Ovary (tissue), 7 donors: ENCODE measurements at regions not wholly inside any gene's neighbourhood (a gene's known extent, or its start where the extent isn't known, plus 50 kb on each side); places are given as distances from the start of the nearest gene placed in this dataset.

Experiments
- DNase-seq, 5 donors: peaks; one replicate each; pipeline ENCODE4 v3.0.0-alpha.2; 2019 to 2020
- H3K27ac ChIP-seq, 2 donors: fragments of 200-600 bp; one replicate each; pipeline versions ENCODE4 v1.5.1 to v1.8.0; 2019 to 2022
- H3K27me3 ChIP-seq: fragments of 200-600 bp; one replicate; pipeline ENCODE4 v1.8.0; 2022
- H3K36me3 ChIP-seq: fragments of 200-600 bp; sonication (generic); one replicate; pipeline ENCODE4 v1.5.1; 2019
- H3K4me1 ChIP-seq: one replicate; pipeline ENCODE4 v1.8.1; 2013; ENCODE audit warnings: mild to moderate bottlenecking, moderate library complexity; ENCODE audit not compliant: insufficient read depth
- H3K4me3 ChIP-seq: fragments of 200-600 bp; sonication (generic); one replicate; pipeline ENCODE4 v1.5.1; 2017
- H3K9me3 ChIP-seq, 2 donors: fragments of 200-600 bp in 1 of 2; sonication (generic) in 1 of 2; one replicate each; pipeline versions ENCODE4 v1.5.1 to v1.8.1; 2013 to 2019; ENCODE audit warnings: mild to moderate bottlenecking in 1 of 2, moderate library complexity in 1 of 2
- EP300 ChIP-seq: sonication (generic); formaldehyde crosslinking; IDR thresholded peaks from one replicate; pipeline ENCODE4 v1.6.1; 2017; ENCODE audit warnings: antibody characterized with exemption
- POLR2A ChIP-seq: fragments of 450-650 bp; IDR thresholded peaks from one replicate; pipeline ENCODE4 v1.6.1; 2017; ENCODE audit warnings: antibody characterized with exemption, mild to moderate bottlenecking, moderate library complexity
- WGBS, 3 donors: extraction: QIAGEN DNeasy Blood & Tissue Kit in 1 of 3; methylation state at CpG; one replicate each; pipeline versions ENCODE4 v1.1.5 to v1.1.7; 2013 to 2017; 5-methylcytosine and 5-hydroxymethylcytosine counted together
- intact Hi-C, 4 donors: fragments of 100-400 bp; cut with DNase I; formaldehyde crosslinking; loops; one replicate each; pipeline versions ENCODE4 v1.11.0 to v1.15.1; 2022 to 2023
- TF ChIP-seq, protein P1 (sequence below), 3 donors: fragments of 450-650 bp in 2 of 3; fragments of 200-600 bp in 1 of 3; IDR thresholded peaks; one replicate each; pipeline versions ENCODE4 v1.5.1 to v1.8.0; 2016 to 2022; ENCODE audit warnings: antibody characterized with exemption in 3 of 3, mild to moderate bottlenecking in 1 of 3
- donor health status: DM: no; HTN: no; CAD: no; lungs with moderate emphysema.
- donor health status: DM: no; HTN: no; CAD: no.
- donor health status: Bipolar disorder and iron deficiency.
- donor health status: DM: no; HTN: no; CAD: no.
- donor health status: DM: yes; HTN: yes; CAD: no.

DNA sequence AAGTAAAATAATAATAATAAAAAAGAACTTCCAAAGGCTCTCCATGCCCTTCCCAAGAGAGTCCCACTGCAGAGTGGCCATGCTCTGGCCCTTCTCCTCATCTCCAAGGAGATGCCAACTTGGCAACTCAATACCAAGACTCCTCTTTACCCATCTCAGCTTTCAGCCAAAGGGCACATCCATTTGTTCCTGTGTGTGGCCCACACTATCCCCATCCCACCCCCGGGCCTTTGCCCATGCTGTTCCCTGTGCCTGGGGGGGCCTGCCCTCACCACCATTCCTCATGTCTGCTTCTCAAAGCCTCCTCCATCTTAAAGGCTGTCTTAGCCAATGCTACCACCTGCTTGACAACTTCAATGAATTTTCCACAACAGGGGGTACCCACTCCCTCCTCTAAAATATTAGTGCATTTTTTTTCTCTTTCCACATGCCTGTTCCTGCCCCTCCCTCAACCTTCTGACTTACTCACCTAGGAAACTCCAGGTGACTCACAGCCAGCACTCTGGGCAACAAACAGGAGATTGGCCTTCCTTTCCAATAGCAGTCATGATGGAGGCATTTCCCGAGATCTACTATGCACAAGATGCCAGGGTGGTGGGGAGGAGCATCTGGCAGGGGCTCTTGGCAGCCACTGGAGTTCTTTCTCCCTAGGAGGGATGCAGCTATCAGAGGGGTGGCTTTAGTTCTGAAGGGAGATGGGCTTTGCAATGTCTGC, 109.4 kb upstream of the SMAD3 start:
- 82 to 97% (median 91%) methylated on average over 2 of the region's 2 CpGs for WGBS, 3 donors
- TF ChIP-seq, protein P1, sequence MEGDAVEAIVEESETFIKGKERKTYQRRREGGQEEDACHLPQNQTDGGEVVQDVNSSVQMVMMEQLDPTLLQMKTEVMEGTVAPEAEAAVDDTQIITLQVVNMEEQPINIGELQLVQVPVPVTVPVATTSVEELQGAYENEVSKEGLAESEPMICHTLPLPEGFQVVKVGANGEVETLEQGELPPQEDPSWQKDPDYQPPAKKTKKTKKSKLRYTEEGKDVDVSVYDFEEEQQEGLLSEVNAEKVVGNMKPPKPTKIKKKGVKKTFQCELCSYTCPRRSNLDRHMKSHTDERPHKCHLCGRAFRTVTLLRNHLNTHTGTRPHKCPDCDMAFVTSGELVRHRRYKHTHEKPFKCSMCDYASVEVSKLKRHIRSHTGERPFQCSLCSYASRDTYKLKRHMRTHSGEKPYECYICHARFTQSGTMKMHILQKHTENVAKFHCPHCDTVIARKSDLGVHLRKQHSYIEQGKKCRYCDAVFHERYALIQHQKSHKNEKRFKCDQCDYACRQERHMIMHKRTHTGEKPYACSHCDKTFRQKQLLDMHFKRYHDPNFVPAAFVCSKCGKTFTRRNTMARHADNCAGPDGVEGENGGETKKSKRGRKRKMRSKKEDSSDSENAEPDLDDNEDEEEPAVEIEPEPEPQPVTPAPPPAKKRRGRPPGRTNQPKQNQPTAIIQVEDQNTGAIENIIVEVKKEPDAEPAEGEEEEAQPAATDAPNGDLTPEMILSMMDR (IDR thresholded peaks at IDR 0.05) = no peak
- TF ChIP-seq EP300 (no peak), POLR2A (no peak)
- DNase-seq = no peak
- Histone ChIP-seq H3K27me3 (no peaks in the 10 kb centered on the region), H3K9me3 (no peaks in the 10 kb centered on the region), H3K36me3 (no peaks in the 10 kb centered on the region), H3K4me1 (no peaks in the 10 kb centered on the region), H3K27ac (no peak overlapping the region), H3K4me3 (no peak overlapping the region)
- intact Hi-C loops = loop anchor here in 1 of 4 donors (10.0 kb wide), 1 partner anchor 49 kb away; no protein-coding TSS in a partner anchor

DNA sequence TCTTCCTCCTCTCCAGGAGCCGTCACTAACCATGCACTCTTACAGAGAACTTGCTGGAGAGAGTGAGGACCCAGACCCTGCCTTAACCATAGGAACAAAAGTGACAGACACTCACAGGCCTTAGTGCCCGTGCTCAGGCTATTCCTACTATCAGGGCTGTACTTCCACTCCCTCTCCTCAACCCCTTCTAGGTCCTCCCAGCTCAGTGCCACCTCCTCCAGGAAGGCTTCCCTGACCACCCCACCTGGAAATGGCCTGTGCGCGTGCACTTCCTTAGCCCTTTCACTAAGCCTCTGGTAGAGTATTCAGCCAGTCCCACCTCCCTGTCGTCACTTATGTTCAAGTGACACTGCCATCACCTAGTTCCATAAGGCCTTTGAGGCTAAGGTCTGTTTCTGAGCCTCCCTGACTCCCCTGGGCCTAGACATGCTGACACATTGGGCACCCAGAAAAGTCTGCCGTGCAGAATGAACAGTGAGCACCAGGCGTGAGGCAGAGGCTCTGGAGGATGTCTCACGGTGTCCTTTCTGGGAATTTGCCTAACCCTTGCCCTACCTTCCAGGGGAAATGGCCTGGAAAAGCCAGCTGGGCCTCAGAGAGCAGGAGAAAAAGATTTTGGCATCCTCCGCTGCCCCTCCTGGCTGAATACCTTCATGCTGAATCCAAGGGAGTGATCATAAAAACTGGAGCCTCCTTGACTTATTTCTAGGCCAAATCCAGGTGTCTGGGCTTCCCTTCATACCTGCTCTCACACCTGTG, 108.6 kb upstream of the SMAD3 start:
- TF ChIP-seq POLR2A (no peak), EP300 (no peak)
- TF ChIP-seq, protein P1 (IDR thresholded peaks at IDR 0.05) = no peak
- H3K27me3 ChIP-seq = no peaks in the 10 kb centered on the region
- WGBS, 3 donors = 88 to 91% (median 89%) methylated on average over 9 of the region's 9 CpGs
- H3K36me3 ChIP-seq = no peaks in the 10 kb centered on the region
- DNase-seq = no peak
- intact Hi-C loops = loop anchor here in 1 of 4 donors (10.0 kb wide), 1 partner anchor 48 kb away; no protein-coding TSS in a partner anchor
- H3K9me3 ChIP-seq = no peaks in the 10 kb centered on the region
- no peak overlapping the region for H3K4me3 ChIP-seq
- no peak overlapping the region for H3K27ac ChIP-seq
- H3K4me1 ChIP-seq = no peaks in the 10 kb centered on the region

DNA sequence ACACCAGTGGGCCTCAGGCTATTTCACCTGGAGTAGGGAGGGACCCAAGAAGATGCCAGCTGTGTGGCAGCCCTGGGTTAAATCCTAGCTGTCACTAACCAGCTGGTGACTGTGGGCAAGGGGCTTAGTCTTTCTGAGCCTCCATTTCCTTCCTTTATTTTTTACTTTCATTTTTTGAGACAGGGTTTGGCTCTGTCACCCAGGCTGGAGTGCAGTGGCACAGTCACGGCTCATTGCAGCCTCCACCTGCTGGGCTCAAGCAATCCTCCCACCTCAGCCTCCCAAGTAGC, 108.0 kb upstream of the SMAD3 start:
- TF ChIP-seq, protein P1 (IDR thresholded peaks at IDR 0.05) = no peak
- TF ChIP-seq EP300 (no peak), POLR2A (no peak)
- no peak for DNase-seq
- H3K4me3 ChIP-seq = no peak overlapping the region
- intact Hi-C loops = loop anchor here in 1 of 4 donors (10.0 kb wide), 1 partner anchor 47 kb away; no protein-coding TSS in a partner anchor
- no peaks in the 10 kb centered on the region for H3K9me3 ChIP-seq
- no peaks in the 10 kb centered on the region for H3K4me1 ChIP-seq
- no peaks in the 10 kb centered on the region for H3K36me3 ChIP-seq
- no peaks in the 10 kb centered on the region for H3K27me3 ChIP-seq
- WGBS, 3 donors = 90 to 100% (median 92%) methylated on average over 1 of the region's 1 CpG
- no peak overlapping the region for H3K27ac ChIP-seq

DNA sequence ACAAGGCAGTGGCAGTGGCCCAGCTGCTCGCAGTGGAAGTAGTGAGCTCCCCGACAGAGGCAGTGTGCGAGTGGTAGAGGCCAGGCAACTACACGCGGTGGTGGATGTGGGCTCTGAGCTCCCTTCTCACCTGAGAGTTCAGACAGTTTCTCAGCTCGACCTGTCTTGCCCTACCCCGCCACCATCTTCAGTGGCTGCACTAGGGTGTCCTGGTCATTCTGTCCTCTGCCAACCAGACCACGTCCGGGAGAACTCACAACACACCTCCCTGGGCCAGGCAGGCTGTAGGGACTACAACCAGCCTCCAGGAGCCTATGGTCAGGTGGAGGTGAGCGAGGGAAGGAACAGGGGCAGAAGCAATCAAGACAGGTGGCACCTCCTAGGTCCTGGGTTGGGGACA, 106.3 kb upstream of the SMAD3 start:
- no peaks in the 10 kb centered on the region for H3K9me3 ChIP-seq
- no peak for DNase-seq
- no peaks in the 10 kb centered on the region for H3K36me3 ChIP-seq
- no peaks in the 10 kb centered on the region for H3K4me1 ChIP-seq
- H3K4me3 ChIP-seq = no peak overlapping the region
- intact Hi-C loops = loop anchor here in 2 of 4 donors (1.0 to 10.0 kb wide), 2 partner anchors 26 to 46 kb away; no protein-coding TSS in a partner anchor
- WGBS, 3 donors = 85 to 95% (median 86%) methylated on average over 10 of the region's 10 CpGs
- H3K27ac ChIP-seq = no peak overlapping the region
- no peak for TF ChIP-seq POLR2A
- TF ChIP-seq, protein P1 (IDR thresholded peaks at IDR 0.05) = no peak
- no peak for TF ChIP-seq EP300
- no peaks in the 10 kb centered on the region for H3K27me3 ChIP-seq
